IgD-negative memory B cell (primary cell): ENCODE measurements at regions not wholly inside any gene's neighbourhood (a gene's known extent, or its start where the extent isn't known, plus 50 kb on each side); places are given as distances from the start of the nearest gene placed in this dataset.
"Not testable (repeated sequence)": the region's sequence is repeated elsewhere in the genome, so short reads cannot be mapped to it uniquely, and the experiment has no call there.

Source experiments
- H3K27ac Mint-ChIP-seq, 3 donors: one replicate each; pipeline ENCODE4 v1.8.0; 2020 to 2022; ENCODE audit warnings: mild to moderate bottlenecking in 3 of 3, mixed read lengths in 3 of 3, moderate library complexity in 1 of 3
- H3K27me3 Mint-ChIP-seq: one replicate; pipeline ENCODE4 v1.8.0; 2021; ENCODE audit warnings: mixed read lengths
- H3K36me3 Mint-ChIP-seq: one replicate; pipeline ENCODE4 v1.8.0; 2020; ENCODE audit warnings: mild to moderate bottlenecking, mixed read lengths
- H3K4me1 Mint-ChIP-seq, 3 donors: one replicate each; pipeline ENCODE4 v1.8.0; 2020 to 2022; ENCODE audit warnings: mixed read lengths in 3 of 3, mild to moderate bottlenecking in 1 of 3
- H3K4me3 Mint-ChIP-seq, 4 donors: one replicate each; pipeline ENCODE4 v1.8.0; 2020 to 2022; ENCODE audit warnings: mild to moderate bottlenecking in 4 of 4, mixed read lengths in 4 of 4, moderate library complexity in 3 of 4
- H3K9me3 Mint-ChIP-seq, 3 donors: one replicate each; pipeline ENCODE4 v1.8.0; 2020 to 2021; ENCODE audit warnings: mixed read lengths in 3 of 3, mild to moderate bottlenecking in 1 of 3

DNA sequence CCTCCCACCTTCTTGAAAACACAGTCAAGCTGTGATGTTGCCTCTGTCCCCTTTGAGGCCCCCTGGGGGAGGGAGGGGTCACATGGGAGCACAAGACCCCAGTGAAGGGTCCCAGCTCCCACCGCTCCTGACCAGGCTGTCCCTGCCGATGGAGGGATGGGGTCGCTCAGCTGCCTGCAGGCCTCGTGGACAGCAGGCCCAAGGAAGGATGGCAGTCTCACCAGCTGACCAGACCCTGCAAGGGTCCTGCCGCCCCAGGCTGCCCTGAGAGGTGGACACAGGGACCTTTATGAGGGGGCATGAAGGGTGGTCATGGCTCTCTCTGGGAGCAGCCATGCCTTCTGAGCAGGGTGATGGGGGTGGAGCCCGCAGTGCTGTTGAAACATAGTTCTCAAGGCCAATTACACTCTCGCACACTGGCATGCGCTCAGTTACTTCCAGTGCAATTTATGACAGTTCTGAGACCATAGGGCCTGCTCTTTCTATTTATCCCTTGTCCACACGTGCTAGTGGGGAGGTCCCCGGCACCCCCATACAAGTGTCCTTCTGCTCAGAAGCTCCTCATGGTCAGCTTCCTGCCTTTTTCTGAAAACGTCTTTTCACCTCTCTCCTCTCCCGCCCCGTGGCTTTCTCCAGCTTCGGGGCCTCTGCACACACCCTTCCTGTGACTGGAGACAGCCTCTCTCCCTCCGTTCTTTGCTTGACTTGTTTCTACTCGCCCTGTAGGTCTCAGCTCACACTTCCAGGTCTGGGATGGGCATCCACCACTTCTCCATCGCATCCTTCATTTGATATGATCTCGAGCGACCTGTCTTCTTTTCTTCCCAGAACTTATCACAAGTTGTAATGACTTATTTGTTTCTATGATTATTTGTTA is 313.1 kb downstream of the ADGRD1 start:
- Mint-ChIP-seq H3K4me3 (no peak overlapping the region), H3K4me1 (no peaks in the 10 kb centered on the region), H3K27me3 (peaks cover 2% of the 10 kb centered on the region), H3K9me3 (no peaks in the 10 kb centered on the region), H3K36me3 (no peaks in the 10 kb centered on the region), H3K27ac (no peak overlapping the region)

DNA sequence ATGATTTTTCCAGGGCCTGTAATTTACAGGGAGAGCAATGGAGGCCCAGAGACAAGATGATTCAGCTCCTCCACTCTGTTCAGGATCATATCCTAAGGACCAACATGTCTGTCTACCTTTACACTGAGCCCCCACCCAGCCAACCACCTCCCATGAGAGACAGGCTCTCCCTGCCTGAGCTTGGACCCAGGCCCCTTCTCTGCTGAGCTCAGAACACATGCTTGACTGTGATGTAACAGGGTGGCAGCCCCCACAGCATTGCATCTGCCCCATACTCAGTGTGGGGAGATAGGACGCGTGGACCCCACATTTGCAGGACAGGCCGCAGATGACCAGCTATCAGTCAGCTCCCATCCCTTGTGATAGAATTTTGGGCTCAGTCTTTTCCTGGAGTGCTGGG is 313.9 kb downstream of the ADGRD1 start:
- Mint-ChIP-seq H3K36me3 (no peaks in the 10 kb centered on the region), H3K27ac (peak overlapping the region in 1 of 3 donors; percentile 52), H3K4me1 (no peaks in the 10 kb centered on the region), H3K4me3 (no peak overlapping the region), H3K27me3 (peaks cover 2% of the 10 kb centered on the region), H3K9me3 (no peaks in the 10 kb centered on the region)

DNA sequence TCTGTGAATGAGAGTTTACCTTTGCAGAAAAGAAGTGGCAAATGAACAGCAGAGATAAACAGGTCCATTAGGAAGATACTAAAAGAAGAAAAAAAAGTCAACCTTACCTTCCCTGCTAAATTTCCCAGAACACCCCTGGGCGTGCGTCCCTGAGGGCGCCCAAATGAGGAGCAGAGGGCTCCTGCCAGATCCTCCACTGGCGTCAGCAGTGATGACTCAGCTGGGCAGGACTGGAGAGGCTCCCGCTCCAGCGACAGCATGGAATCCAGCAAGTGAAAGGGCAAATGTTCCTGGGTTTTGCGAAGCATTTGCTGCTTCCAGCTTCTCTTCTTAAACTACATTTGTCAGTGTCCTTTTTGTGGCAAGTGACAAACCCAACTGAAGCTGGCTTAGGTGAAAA is 314.4 kb downstream of the ADGRD1 start:
- H3K27me3 Mint-ChIP-seq, H3K9me3 Mint-ChIP-seq, H3K4me3 Mint-ChIP-seq, H3K36me3 Mint-ChIP-seq, H3K27ac Mint-ChIP-seq, H3K4me1 Mint-ChIP-seq: not testable (repeated sequence)

DNA sequence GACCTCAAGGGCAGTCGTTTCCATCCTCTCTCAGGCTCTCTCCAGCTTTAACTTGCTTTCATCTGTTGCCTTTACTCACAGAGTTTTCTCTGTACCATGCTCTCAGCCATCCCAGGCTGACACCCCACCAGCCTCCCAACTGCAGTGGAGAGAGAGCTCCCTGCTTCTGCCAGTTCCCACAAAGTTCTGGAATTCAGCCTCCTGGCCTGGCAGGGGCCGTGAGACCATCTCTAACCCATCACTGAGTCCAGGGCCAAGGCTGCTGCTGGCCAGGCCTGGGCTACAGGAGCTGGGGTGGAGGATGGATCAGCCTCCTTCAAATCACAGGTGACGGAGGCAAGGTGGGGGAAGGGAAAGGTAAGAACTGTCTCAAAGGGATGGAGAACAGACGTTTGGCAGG is 314.9 kb downstream of the ADGRD1 start:
- H3K27me3 Mint-ChIP-seq, H3K4me1 Mint-ChIP-seq, H3K9me3 Mint-ChIP-seq, H3K36me3 Mint-ChIP-seq, H3K4me3 Mint-ChIP-seq, H3K27ac Mint-ChIP-seq: not testable (repeated sequence)

DNA sequence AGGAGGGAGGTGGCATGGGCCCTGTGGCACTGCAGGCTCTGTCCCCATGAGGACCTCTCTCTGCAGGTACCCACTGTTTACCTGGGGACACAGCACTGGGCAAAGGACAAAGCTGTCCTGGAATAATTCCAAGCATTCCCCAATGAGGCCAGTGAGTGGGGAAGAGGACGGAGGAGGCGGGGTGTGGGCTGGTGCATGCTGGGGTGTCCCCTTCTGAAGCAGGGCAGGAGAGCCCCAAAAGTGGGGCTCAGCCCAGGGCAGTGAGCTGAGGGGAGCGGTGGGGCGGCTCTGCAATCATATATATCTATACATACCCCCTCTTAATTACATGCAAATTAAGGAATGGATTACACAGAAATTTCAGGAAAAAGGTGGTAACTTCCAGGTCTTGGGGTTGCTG is 315.8 kb downstream of the ADGRD1 start:
- H3K4me3 Mint-ChIP-seq: no peak overlapping the region
- H3K4me1 Mint-ChIP-seq: no peaks in the 10 kb centered on the region
- H3K36me3 Mint-ChIP-seq: no peaks in the 10 kb centered on the region
- H3K9me3 Mint-ChIP-seq: no peaks in the 10 kb centered on the region
- H3K27ac Mint-ChIP-seq: no peak overlapping the region
- peaks cover 2% of the 10 kb centered on the region for H3K27me3 Mint-ChIP-seq

DNA sequence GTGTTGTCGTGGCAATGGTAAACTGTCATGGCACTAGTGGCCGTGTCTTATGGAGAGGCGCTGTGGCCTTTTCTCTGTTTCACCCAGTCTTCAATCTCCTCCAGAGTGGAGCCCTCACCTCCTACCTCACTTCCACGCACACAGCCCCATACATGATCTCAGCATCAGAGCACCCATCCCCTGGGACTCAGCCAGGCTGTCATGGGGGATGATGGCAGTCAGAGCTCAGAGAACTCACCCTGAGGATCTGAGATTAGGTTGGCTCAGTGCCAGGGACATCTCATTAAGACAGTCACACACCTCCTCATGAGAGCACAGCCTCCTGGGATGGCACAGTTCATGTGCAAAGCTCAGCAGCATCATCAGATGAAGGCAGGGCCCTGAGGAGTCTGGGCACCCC is 316.3 kb downstream of the ADGRD1 start:
- not testable (repeated sequence) for H3K9me3 Mint-ChIP-seq, H3K27ac Mint-ChIP-seq, H3K4me1 Mint-ChIP-seq, H3K36me3 Mint-ChIP-seq, H3K27me3 Mint-ChIP-seq, H3K4me3 Mint-ChIP-seq

DNA sequence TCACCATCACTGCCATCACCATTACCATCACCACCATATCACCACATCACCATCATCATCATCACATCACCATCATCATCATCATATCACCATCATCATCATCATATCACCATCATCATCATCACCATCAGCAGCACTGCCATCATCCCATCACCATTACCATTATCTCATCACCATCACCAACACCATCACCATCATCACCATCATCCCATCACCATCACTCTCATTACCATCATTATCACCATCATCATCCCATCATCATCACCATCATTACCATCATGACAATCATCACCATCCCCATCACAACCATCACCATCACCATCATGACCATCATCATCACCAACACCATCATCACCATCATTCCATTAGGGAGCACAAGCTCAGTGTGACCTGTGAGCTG is 318.0 kb downstream of the ADGRD1 start:
- Mint-ChIP-seq H3K27ac (no peak overlapping the region), H3K4me3 (no peak overlapping the region), H3K36me3 (no peaks in the 10 kb centered on the region), H3K9me3 (no peaks in the 10 kb centered on the region), H3K27me3 (peaks cover 2% of the 10 kb centered on the region), H3K4me1 (no peaks in the 10 kb centered on the region)

DNA sequence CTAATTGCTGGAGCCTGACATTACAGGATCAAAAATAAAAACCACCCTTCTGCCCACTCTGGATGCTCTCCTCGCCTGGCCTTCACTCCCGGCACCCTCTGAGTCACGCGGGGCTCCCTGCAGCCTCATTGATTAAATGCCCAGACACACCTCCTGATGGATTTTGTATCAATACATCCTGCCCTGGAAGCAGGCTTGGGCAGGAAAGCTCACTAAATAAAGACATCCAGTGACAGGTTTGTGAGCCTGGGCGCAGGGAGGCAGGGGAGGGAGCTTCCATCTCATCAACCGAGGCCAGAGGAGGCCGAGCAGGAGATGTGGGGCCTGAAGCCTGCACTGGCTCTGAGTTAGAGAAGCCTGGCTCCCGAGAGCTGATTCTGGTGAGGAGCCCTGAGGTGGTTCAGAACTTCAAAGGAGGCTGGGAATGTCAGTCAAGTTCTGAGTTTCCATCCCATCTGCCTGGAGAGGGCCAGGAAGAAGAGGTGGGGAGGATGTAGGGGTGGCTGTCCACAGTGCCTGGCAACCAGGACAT is 318.6 kb downstream of the ADGRD1 start:
- H3K27me3 Mint-ChIP-seq, H3K27ac Mint-ChIP-seq, H3K4me3 Mint-ChIP-seq, H3K36me3 Mint-ChIP-seq, H3K9me3 Mint-ChIP-seq, H3K4me1 Mint-ChIP-seq: not testable (repeated sequence)

DNA sequence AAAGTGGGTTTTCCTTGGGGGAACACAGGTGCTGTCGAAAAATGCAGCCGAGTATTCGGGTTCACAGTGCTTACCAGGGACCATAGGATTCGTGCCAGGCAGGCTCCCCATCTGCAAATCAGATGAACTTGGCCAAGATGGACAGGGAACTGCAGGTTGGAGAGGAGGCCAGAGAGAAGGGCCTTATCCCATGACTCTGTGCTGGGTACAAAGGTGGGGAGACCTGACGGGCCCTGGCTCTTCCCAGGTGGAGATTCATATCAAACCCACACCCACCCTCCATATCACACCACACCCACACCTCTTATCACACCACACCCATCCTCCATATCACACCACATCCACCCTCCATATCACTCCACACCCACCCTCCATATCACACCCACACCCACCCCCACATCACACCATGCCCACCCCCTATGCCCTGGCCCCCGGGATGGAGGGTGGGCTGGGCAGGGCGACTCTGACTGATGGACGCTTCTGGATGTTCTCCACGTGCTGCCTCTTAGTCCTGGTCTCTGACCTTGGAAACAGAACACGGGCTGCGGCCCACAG is 319.7 kb downstream of the ADGRD1 start:
- H3K27ac Mint-ChIP-seq: no peak overlapping the region
- no peaks in the 10 kb centered on the region for H3K36me3 Mint-ChIP-seq
- H3K27me3 Mint-ChIP-seq: peaks cover 2% of the 10 kb centered on the region
- H3K4me1 Mint-ChIP-seq: no peaks in the 10 kb centered on the region
- no peak overlapping the region for H3K4me3 Mint-ChIP-seq
- no peaks in the 10 kb centered on the region for H3K9me3 Mint-ChIP-seq

DNA sequence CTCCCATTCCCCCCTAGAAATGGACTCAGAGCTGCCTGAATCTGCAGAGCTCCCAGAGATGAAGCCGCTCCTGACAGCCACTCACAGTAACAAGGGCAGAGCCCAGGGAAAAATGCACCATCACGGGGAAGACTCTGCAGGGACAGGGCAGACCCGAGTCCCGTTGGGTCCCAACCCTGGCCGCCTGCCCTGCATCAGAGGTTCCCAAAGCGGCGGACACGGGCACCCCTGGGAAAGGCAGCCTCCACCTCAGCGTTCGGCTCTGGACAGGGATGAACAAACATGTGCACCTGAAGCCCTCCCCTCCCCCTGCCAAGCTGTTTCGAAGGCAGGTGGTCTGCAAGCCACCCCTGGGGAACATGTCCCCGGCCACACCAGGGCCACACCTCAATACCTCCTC is 320.4 kb downstream of the ADGRD1 start:
- H3K9me3 Mint-ChIP-seq: no peaks in the 10 kb centered on the region
- no peaks in the 10 kb centered on the region for H3K4me1 Mint-ChIP-seq
- no peak overlapping the region for H3K27ac Mint-ChIP-seq
- H3K27me3 Mint-ChIP-seq: peaks cover 2% of the 10 kb centered on the region
- H3K4me3 Mint-ChIP-seq: no peak overlapping the region
- no peaks in the 10 kb centered on the region for H3K36me3 Mint-ChIP-seq

DNA sequence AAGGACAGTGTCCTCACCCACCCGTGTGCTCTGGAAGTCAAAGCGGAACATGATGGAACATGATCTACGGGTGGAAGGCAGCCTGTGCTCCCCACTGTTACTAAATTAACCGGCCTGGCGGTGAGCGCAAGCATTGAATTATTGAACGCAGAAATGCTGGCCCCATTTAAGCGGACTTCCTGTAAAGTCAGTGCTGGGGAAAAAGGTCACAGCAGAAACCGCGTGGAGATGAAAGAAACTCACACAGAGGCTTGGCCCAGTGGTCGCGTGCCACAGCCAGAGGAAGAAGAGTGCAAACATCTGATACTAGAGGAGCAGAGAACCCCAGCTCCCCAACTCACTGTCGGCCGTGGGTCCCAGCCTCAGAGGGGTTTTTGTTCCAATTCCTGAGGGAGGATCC is 321.2 kb downstream of the ADGRD1 start:
- Mint-ChIP-seq H3K4me3 (no peak overlapping the region), H3K9me3 (no peaks in the 10 kb centered on the region), H3K27ac (no peak overlapping the region), H3K36me3 (no peaks in the 10 kb centered on the region), H3K27me3 (peaks cover under 1% of the 10 kb centered on the region), H3K4me1 (no peaks in the 10 kb centered on the region)

DNA sequence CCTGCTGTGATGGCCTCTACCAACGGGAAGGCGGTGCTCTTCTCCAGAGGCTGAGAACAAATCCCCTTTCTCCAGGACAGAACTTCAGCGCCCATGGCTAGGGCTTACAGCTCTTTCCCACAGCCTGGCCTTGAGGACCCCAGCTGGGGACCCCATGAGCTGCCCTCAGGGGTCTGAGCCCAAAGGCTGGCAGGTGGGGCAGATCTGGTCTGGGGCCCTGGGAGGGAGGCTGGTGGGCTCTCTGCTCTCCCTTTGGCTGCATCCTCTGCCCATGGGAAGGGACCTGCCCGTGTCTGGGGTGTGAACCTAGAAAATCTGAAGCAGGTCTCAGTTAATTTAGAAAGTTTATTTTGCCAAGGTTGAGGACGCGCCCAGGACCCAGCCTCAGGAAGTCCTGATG is 322.1 kb downstream of the ADGRD1 start:
- H3K4me1 Mint-ChIP-seq: no peaks in the 10 kb centered on the region
- no peak overlapping the region for H3K4me3 Mint-ChIP-seq
- no peaks in the 10 kb centered on the region for H3K9me3 Mint-ChIP-seq
- no peak overlapping the region for H3K27ac Mint-ChIP-seq
- no peaks in the 10 kb centered on the region for H3K36me3 Mint-ChIP-seq
- H3K27me3 Mint-ChIP-seq: no peaks in the 10 kb centered on the region

DNA sequence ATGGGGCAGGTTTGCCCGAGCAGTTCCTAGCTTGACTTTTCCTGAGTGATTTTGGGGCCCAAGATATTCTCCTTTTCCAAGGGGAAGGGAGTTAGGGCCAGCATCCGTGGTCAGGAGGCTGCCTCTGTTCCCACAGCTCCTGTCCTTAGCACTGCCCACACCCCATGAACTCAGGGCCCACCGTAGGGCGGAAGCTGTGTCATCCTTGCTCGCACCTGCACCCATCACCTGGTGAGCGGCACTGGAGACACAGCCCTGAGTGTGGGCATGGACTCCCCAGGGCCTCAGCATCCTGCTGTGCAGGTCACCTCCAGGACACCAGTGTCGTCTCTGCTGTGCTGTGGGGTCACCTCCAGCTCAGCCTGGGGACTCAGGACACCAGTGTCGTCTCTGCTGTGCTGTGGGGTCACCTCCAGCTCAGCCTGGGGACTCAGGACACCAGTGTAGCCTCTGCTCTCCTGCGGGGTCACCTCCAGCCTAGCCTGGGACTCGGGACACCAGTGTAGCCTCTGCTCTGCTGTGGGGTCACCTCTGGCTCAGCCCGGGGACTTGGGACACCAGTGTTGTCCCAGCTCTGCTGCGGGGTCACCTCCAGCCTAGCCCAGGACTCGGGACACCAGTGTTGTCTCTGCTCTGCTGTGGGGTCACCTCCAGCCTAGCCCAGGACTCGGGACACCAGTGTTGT is 322.9 kb downstream of the ADGRD1 start:
- no peak overlapping the region for H3K27ac Mint-ChIP-seq
- H3K4me3 Mint-ChIP-seq: no peak overlapping the region
- no peaks in the 10 kb centered on the region for H3K9me3 Mint-ChIP-seq
- no peaks in the 10 kb centered on the region for H3K36me3 Mint-ChIP-seq
- no peaks in the 10 kb centered on the region for H3K27me3 Mint-ChIP-seq
- H3K4me1 Mint-ChIP-seq: no peaks in the 10 kb centered on the region

DNA sequence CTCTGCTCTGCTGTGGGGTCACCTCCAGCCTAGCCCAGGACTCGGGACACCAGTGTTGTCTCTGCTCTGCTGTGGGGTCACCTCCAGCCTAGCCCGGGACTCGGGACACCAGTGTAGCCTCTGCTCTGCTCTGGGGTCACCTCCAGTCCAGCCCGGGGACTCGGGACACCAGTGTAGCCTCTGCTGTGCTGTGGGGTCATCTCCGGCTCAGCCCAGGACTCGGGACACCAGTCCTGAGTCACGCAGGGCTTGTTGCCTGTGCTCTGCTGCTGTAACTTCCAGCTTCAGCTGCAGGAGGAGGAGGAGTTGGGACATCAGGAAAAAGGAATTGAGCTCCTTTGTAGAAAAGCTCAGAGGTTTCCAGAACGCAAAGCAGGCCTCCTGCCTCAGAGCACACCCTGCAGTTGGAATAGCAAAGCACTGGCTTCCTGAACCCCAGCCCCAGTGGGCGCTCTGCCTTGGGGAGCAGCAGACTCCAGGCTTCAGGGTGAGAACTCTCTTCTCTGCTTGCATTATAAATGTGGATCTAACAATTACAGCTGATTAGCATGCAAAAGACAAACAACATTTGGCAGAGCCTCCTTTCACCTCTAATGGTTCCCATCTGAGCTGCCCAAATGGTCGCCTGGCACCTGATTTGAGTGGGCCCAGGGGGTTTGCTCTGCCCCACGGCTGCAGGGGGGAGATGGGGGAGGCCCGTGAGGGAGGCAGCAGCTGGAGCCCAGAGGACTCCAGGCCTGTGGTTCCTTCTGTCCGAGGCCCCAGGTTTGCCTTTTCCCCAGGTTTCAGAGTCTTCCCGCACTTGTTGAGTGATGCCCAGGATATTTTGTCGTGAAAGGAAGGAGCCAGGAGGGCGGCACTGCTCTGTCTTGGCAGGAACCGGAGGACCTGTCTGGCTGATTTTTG is 323.7 kb downstream of the ADGRD1 start:
- H3K36me3 Mint-ChIP-seq, H3K4me3 Mint-ChIP-seq, H3K9me3 Mint-ChIP-seq, H3K4me1 Mint-ChIP-seq, H3K27ac Mint-ChIP-seq, H3K27me3 Mint-ChIP-seq: not testable (repeated sequence)
